OCI-LY3 (cell line): ENCODE measurements at regions not wholly inside any gene's neighbourhood (a gene's known extent, or its start where the extent isn't known, plus 50 kb on each side); places are given as distances from the start of the nearest gene placed in this dataset.

Experiments
- CTCF ChIP-seq: fragments of 200-600, 300-600 bp; sonication (generic); IDR thresholded peaks from 2 replicates; pipeline ENCODE4 v1.5.1; 2014; ENCODE audit warnings: antibody characterized with exemption, low read length, low read depth
- EZH2phosphoT487 ChIP-seq: fragments of 200-600 bp; shearing (Covaris generic); IDR thresholded peaks from 2 replicates; pipeline ENCODE4 v1.6.1; 2018; ENCODE audit warnings: antibody characterized with exemption, mixed run types, low read depth

DNA sequence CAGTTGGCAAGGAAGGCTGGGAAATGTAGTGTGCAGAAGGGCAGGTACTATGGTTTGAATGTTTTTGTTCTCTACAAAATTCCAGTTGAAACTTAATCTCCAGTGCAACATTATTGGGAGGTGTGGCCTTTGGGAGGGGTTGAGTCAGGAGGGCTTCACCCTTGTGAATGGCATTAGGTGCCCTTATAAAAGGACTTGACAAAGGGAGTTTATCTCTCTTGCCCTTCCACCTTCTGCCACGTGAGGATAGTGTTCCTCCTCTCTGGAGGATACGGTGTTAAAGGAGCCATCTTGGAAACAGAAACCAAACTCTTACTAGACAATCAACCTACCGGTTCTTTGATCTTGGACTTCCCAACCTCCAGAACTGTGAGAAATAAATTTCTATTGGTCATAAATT is 82.2 kb upstream of the LRFN2 start:
- TF ChIP-seq CTCF (peak; percentile 28), EZH2phosphoT487 (no peak)
